ENCODE measurements at regions not wholly inside any gene's neighbourhood (a gene's known extent, or its start where the extent isn't known, plus 50 kb on each side); places are given as distances from the start of the nearest gene placed in this dataset.

DNA sequence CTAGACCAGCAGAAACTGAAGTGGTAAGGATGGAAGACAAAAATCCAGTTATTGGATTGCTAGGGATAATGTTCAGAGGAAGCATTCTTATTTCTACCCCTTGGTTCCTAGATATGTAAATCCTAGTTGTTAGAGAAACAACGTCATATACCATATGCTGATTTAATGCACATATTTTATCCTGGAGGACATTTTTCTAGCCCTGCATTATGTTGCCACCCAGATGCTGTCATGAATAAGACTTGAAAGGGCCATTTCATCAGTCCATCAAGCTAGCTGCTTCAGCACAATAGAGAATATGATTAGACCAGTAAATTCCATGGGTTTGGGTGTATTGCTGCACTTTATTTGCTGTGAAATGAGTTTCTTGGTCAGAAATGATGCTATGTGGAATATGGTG lies 1736.4 kb downstream of the MAT2B start:
- Mint-ChIP-seq H3K36me3 (ENCODE audit: insufficient read depth) (no peaks in the 10 kb centered on the region), H3K27me3 (no peaks in the 10 kb centered on the region), H3K27ac (no peak overlapping the region), H3K4me1 (ENCODE audit: low read depth) (no peaks in the 10 kb centered on the region), H3K4me3 (ENCODE audit: low read depth) (no peak overlapping the region), H3K9me3 (ENCODE audit: low read depth) (no peaks in the 10 kb centered on the region)
- DNase-seq (ENCODE audit: low spot score, unreplicated experiment) = no peak
- TF ChIP-seq CTCF (IDR thresholded peaks at IDR 0.05; ENCODE audit: unreplicated experiment) = no peak

DNA sequence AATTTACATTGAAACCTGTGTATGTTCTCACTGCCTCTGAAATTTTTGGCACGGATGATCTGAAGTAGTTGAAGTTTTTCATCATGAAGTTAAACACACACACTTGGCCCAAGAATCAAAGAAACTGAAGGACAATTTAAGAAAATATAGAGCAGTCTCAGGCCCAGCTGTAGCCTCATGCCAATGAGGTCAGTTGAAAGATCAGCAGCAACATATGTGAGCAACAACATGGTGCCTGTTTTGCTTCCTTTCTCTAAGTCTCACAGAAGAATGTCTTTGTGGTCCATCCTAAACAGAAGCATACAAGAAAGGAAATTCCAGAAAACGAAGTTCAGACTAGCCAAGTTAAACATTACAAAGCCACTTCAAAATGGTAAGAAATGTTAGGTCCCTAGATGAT lies 1737.2 kb downstream of the MAT2B start:
- Mint-ChIP-seq H3K9me3 (ENCODE audit: low read depth) (no peaks in the 10 kb centered on the region), H3K27me3 (no peaks in the 10 kb centered on the region), H3K36me3 (ENCODE audit: insufficient read depth) (no peaks in the 10 kb centered on the region), H3K4me1 (ENCODE audit: low read depth) (no peaks in the 10 kb centered on the region), H3K4me3 (ENCODE audit: low read depth) (no peak overlapping the region), H3K27ac (no peak overlapping the region)
- DNase-seq (ENCODE audit: low spot score, unreplicated experiment) = no peak
- no peak for TF ChIP-seq CTCF (IDR thresholded peaks at IDR 0.05; ENCODE audit: unreplicated experiment)

- no peaks in the 10 kb centered on the region for H3K4me1 Mint-ChIP-seq (ENCODE audit: low read depth)
- H3K27ac Mint-ChIP-seq = no peak overlapping the region
- H3K9me3 Mint-ChIP-seq (ENCODE audit: low read depth) = no peaks in the 10 kb centered on the region
- H3K4me3 Mint-ChIP-seq (ENCODE audit: low read depth) = no peak overlapping the region
- no peak for TF ChIP-seq CTCF (IDR thresholded peaks at IDR 0.05; ENCODE audit: unreplicated experiment)
- no peaks in the 10 kb centered on the region for H3K36me3 Mint-ChIP-seq (ENCODE audit: insufficient read depth)
- DNase-seq (ENCODE audit: low spot score, unreplicated experiment) = no peak
- H3K27me3 Mint-ChIP-seq = no peaks in the 10 kb centered on the region
Observed at GRCh38 chr5:165244407-165244806, 1739.0 kb downstream of the MAT2B start.

- no peak for TF ChIP-seq CTCF (IDR thresholded peaks at IDR 0.05; ENCODE audit: unreplicated experiment)
- Mint-ChIP-seq H3K36me3 (ENCODE audit: insufficient read depth) (no peaks in the 10 kb centered on the region), H3K9me3 (ENCODE audit: low read depth) (no peaks in the 10 kb centered on the region), H3K27ac (no peak overlapping the region), H3K4me3 (ENCODE audit: low read depth) (no peak overlapping the region), H3K27me3 (no peaks in the 10 kb centered on the region), H3K4me1 (ENCODE audit: low read depth) (no peaks in the 10 kb centered on the region)
- no peak for DNase-seq (ENCODE audit: low spot score, unreplicated experiment)
Observed at GRCh38 chr5:165258197-165258771, 1752.9 kb downstream of the MAT2B start.

GRCh38 chr5:165260426-165260825 lies 1755.0 kb downstream of the MAT2B start:
- TF ChIP-seq CTCF (IDR thresholded peaks at IDR 0.05; ENCODE audit: unreplicated experiment) = no peak
- Mint-ChIP-seq H3K36me3 (ENCODE audit: insufficient read depth) (no peaks in the 10 kb centered on the region), H3K4me1 (ENCODE audit: low read depth) (no peaks in the 10 kb centered on the region), H3K9me3 (ENCODE audit: low read depth) (no peaks in the 10 kb centered on the region), H3K27me3 (no peaks in the 10 kb centered on the region), H3K4me3 (ENCODE audit: low read depth) (no peak overlapping the region), H3K27ac (no peak overlapping the region)
- DNase-seq (ENCODE audit: low spot score, unreplicated experiment) = no peak
